ENCODE measurements at regions not wholly inside any gene's neighbourhood (a gene's known extent, or its start where the extent isn't known, plus 50 kb on each side); places are given as distances from the start of the nearest gene placed in this dataset.

DNA sequence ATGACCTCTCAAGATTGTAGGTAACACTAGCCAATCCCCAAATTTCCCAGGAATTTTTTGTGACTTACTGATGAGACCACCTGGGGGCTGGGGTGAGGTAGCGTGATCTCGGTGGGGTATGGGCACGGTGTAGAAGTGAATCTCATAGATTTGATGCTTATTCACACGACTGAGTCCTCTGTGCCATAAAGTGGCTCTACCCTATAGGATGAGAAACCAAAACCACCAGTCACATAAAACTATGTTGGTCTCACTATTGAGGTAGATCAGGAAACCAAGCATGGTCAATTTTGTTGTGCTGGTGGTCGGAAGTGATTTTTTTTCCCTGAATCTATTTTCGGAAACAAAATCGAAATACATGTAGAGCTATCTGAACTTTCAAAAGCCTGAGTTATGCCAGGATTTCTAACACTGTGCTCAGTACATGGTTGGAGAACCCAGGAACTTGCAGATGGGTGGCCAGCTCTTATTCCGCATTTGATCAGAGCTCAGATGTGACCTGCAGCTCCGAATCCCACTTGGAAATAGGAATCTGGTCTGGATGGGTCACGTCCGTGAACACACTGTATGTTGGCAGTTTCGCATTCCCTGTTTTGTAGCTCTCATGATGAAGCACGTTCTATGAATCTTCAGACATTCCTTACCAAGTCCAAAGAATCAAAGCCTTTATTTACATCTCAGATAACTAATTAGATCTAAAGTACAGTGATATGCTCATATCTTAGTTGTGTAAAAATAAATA, 261.5 kb downstream of the KLF6 start:
- CTCF ChIA-PET = no interaction called here
- dilution Hi-C loops (cut with MboI; ENCODE audit: extremely low pct_ligation_motif_present, low sequenced_read_pairs) = no loop called here
- H3K36me3 ChIP-seq (ENCODE audit: control insufficient read depth in 2 of 2, extremely low read depth in 1 of 2, insufficient read depth in 2 of 2, low read length in 2 of 2) = no peaks in the 10 kb centered on the region

More for the DNA sequence above, 261.5 kb downstream of the KLF6 start:
- intact Hi-C loops (cut with micrococcal nuclease) = no loop called here
- H3K4me3 ChIP-seq (replicated peaks in 1 of 3; ENCODE audit: insufficient read depth in 1 of 3, low read depth in 1 of 3, low read length in 3 of 3) = no peak overlapping the region
- H2AFZ ChIP-seq (ENCODE audit: low read depth, low read length) = no peak overlapping the region
- peaks cover 7% of the 10 kb centered on the region for H3K4me1 ChIP-seq (ENCODE audit: control insufficient read depth, extremely low read depth, insufficient read depth, low read length)
- FAIRE-seq (no peak), DNase-seq (ENCODE audit: low read depth, low spot score) (no peak)
- H3K4me2 ChIP-seq (ENCODE audit: insufficient read depth, low read length) = no peak overlapping the region
- H3K27me3 ChIP-seq (ENCODE audit: control insufficient read depth in 2 of 2, insufficient read depth in 2 of 2, low read length in 2 of 2) = no peaks in the 10 kb centered on the region
- H3K79me2 ChIP-seq (ENCODE audit: control insufficient read depth, insufficient read depth, low read length) = no peaks in the 10 kb centered on the region
- no peaks in the 10 kb centered on the region for H4K20me1 ChIP-seq (replicated peaks; ENCODE audit: control insufficient read depth, extremely low read depth, insufficient read depth, low read length)
- H3K27ac ChIP-seq (ENCODE audit: insufficient read depth, low read depth, low read length) = no peak overlapping the region
- BruUV-seq (replicated peaks) = no TSS peak
- H3K9me1 ChIP-seq (replicated peaks; ENCODE audit: control insufficient read depth, extremely low read depth, insufficient read depth, low read length) = no peaks in the 10 kb centered on the region
- no peak overlapping the region for H3K9ac ChIP-seq (replicated peaks; ENCODE audit: extremely low read depth, insufficient read depth, low read length)
- no peaks in the 10 kb centered on the region for H3K9me3 ChIP-seq (replicated peaks; ENCODE audit: control insufficient read depth, insufficient read depth, low read length)
- POLR2A ChIA-PET = no interaction called here
- TF ChIP-seq, protein P1, sequence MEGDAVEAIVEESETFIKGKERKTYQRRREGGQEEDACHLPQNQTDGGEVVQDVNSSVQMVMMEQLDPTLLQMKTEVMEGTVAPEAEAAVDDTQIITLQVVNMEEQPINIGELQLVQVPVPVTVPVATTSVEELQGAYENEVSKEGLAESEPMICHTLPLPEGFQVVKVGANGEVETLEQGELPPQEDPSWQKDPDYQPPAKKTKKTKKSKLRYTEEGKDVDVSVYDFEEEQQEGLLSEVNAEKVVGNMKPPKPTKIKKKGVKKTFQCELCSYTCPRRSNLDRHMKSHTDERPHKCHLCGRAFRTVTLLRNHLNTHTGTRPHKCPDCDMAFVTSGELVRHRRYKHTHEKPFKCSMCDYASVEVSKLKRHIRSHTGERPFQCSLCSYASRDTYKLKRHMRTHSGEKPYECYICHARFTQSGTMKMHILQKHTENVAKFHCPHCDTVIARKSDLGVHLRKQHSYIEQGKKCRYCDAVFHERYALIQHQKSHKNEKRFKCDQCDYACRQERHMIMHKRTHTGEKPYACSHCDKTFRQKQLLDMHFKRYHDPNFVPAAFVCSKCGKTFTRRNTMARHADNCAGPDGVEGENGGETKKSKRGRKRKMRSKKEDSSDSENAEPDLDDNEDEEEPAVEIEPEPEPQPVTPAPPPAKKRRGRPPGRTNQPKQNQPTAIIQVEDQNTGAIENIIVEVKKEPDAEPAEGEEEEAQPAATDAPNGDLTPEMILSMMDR (IDR thresholded peaks at IDR 0.05; ENCODE audit: extremely low read depth in 1 of 2, insufficient read depth in 1 of 2, low read depth in 1 of 2, low read length in 2 of 2) = no peak
- TF ChIP-seq POLR2AphosphoS5 (IDR thresholded peaks at IDR 0.05; ENCODE audit: insufficient read depth, low read depth, low read length) = no peak
- no peak for TF ChIP-seq GATA2 (IDR thresholded peaks at IDR 0.05; ENCODE audit: insufficient read depth, insufficient read length, low read depth, low read length)
- no peak for TF ChIP-seq FOS (IDR thresholded peaks at IDR 0.05; ENCODE audit: borderline replicate concordance, insufficient read depth, low read length)
- TF ChIP-seq MYC (IDR thresholded peaks at IDR 0.05; ENCODE audit: low read depth, low read length) = no peak
- TF ChIP-seq JUN (IDR thresholded peaks at IDR 0.05; ENCODE audit: borderline replicate concordance, insufficient read depth, insufficient read length, low read depth) = no peak
- TF ChIP-seq POLR2A (IDR thresholded peaks at IDR 0.05; ENCODE audit: low read depth, low read length) = no peak
- TF ChIP-seq EZH2 (IDR thresholded peaks at IDR 0.05; ENCODE audit: borderline replicate concordance, low read depth, low read length, severe bottlenecking) = no peak
- TF ChIP-seq, protein P2, sequence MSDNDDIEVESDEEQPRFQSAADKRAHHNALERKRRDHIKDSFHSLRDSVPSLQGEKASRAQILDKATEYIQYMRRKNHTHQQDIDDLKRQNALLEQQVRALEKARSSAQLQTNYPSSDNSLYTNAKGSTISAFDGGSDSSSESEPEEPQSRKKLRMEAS (IDR thresholded peaks at IDR 0.05; ENCODE audit: insufficient read depth, insufficient read length) = no peak
